ENCODE measurements at regions not wholly inside any gene's neighbourhood (a gene's known extent, or its start where the extent isn't known, plus 50 kb on each side); places are given as distances from the start of the nearest gene placed in this dataset.

DNA sequence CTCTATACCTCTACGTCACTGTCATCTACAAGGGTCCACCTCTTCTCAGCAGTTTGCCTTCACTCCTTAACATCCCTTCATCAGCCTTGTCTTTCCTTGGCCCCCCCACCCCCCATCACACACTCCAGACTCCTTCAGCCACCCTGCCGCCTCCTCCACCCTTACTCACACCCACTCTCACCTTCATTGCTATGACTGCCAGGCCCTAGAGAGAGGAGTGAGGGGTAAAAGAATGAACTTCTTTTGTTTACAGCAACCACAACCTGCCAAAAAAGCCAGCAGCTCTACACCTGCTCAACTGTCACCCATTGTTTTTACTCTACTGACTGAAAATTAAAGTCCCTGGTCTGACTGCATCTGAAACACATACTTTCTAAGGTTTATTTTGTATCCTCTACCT lies 112.8 kb downstream of the DUSP6 start:
- DNase-seq (ENCODE audit: low spot score) (no peak), ATAC-seq (ENCODE audit: low FRiP score) (no peak)

DNA sequence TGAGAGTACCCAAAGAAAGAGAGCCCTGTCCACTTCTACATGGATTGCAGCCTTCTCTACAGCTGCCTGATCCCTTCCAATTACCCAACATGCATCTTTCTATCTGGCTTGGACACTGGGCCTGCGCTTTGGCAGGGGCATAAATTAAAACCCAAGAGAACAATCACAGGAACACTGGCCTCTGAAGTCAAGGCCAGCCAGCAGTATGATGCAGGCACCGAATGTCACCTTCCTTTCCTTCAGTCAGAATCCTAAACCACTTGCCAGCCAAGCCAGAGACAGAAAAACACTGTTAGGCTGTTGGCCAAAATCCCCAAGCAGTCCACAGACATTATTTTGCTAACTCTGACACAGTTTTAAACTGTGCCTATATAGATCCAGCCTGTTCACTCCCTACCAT lies 113.7 kb downstream of the DUSP6 start:
- TF ChIP-seq, protein P1, sequence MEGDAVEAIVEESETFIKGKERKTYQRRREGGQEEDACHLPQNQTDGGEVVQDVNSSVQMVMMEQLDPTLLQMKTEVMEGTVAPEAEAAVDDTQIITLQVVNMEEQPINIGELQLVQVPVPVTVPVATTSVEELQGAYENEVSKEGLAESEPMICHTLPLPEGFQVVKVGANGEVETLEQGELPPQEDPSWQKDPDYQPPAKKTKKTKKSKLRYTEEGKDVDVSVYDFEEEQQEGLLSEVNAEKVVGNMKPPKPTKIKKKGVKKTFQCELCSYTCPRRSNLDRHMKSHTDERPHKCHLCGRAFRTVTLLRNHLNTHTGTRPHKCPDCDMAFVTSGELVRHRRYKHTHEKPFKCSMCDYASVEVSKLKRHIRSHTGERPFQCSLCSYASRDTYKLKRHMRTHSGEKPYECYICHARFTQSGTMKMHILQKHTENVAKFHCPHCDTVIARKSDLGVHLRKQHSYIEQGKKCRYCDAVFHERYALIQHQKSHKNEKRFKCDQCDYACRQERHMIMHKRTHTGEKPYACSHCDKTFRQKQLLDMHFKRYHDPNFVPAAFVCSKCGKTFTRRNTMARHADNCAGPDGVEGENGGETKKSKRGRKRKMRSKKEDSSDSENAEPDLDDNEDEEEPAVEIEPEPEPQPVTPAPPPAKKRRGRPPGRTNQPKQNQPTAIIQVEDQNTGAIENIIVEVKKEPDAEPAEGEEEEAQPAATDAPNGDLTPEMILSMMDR (IDR thresholded peaks at IDR 0.05), result no peak
- DNase-seq (ENCODE audit: low spot score), result no peak
- no peak for ATAC-seq (ENCODE audit: low FRiP score)

More for the DNA sequence above, 112.8 kb downstream of the DUSP6 start:
- TF ChIP-seq, protein P1 (IDR thresholded peaks at IDR 0.05), result no peak

DNA sequence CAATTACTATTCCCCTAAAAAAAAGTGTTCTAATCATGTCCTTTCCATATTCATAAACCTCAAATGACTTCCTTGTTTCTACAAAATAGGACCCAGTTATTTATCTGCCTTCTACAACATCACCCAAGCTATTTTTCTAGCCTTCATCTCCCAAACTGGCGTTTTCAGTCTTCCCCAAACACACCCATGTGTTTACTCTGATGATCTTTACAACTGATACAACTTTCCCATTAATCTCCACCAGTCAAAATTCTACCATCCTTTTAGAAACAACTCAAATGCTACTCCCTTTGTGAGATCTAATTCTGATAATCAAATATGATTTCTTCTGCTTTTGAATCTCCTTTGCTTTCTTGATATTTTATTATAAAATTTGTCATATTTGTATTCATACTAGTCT lies 114.5 kb downstream of the DUSP6 start:
- DNase-seq (ENCODE audit: low spot score) (no peak), ATAC-seq (ENCODE audit: low FRiP score) (no peak)
- TF ChIP-seq, protein P1 (IDR thresholded peaks at IDR 0.05), result no peak

DNA sequence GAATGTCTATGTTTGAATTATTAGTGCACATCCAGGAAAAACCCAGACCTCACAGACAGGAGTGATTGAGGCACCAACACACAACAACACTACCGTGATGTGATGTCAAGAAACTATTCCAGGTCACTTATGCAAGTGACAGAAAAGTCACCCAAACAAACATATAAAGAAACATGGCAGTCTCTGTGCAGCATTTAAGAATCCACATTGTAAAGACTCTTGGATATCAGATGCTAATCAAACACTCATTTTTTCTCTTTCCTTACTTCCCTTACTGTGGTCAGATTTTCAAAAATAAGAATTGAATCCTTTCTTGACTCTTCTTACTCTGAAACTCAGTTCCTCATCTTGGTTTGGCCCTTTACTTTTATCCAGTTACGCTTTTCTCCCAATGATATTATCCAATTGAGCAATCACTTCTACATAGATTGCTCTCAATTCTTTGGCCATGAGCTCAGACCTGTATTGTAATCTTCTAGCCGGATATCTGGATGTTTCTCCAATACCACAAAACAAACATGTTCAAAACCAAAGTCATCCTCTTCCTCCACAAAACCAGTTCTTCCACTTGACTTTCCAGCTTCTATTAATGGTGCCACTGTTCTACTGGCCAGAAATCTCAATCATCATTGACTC lies 115.4 kb downstream of the DUSP6 start:
- DNase-seq (ENCODE audit: low spot score) (no peak), ATAC-seq (ENCODE audit: low FRiP score) (no peak)
- TF ChIP-seq, protein P1 (IDR thresholded peaks at IDR 0.05), result no peak

DNA sequence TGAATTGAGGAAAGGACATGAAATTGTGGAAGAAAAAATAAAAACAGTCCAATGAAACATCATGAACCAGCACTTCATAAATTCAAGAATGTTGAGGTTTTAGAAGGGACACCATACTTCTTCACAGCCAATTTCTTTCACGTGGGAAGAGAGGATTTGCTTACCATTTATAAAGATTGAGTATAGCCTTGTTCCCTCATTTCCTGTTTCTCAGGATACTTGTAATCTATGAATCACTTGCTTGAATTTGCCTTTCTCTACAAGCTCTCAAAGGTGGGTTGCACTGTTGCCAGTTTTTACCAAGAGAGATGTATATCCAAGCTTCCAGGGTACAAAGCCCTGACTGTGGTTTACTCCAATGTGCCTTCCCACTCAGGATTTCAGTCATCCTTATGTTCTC lies 116.1 kb downstream of the DUSP6 start:
- no peak for DNase-seq (ENCODE audit: low spot score)
- TF ChIP-seq, protein P1 (IDR thresholded peaks at IDR 0.05), result no peak
- no peak for ATAC-seq (ENCODE audit: low FRiP score)

DNA sequence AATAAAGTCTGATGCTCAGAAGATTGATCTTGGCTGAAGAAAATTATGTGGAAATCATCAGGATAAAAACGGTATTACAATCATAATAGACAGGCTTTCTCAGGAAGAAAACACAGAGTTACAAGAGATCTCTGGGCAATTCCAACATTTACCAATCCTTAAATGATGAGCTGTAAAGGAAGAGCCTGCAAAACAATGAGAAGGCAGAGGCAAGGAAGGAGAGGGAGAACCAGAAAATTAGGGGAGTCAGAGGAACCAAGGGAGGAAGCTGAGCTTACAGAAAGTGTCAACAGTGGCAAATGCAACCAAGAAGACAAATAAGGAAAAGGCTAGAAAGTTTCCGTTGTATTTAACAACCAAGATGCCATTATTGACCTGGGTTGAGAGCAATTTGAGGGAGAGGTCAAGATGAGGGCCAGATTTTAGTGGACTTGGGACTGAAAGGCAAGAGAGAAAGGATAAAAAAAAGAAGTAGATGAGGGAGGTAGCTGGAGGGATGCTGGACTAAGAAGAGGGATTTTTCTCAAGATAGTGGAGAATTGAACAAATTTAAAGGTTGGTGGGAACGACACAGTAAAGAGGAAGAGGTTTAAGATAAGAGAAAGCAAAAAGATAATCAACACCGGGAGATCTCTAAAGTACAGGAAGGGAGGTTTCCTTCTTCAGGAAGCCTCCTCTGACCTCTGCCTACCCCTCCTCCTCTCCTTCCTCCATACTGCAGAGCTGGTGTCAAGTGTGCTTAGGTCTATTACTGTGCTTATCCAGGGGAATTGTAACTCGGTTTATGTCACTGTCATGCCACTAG lies 116.9 kb downstream of the DUSP6 start:
- TF ChIP-seq, protein P1 (IDR thresholded peaks at IDR 0.05), result no peak
- DNase-seq (ENCODE audit: low spot score) (no peak), ATAC-seq (ENCODE audit: low FRiP score) (no peak)
